ENCODE measurements at regions not wholly inside any gene's neighbourhood (a gene's known extent, or its start where the extent isn't known, plus 50 kb on each side); places are given as distances from the start of the nearest gene placed in this dataset.

DNA sequence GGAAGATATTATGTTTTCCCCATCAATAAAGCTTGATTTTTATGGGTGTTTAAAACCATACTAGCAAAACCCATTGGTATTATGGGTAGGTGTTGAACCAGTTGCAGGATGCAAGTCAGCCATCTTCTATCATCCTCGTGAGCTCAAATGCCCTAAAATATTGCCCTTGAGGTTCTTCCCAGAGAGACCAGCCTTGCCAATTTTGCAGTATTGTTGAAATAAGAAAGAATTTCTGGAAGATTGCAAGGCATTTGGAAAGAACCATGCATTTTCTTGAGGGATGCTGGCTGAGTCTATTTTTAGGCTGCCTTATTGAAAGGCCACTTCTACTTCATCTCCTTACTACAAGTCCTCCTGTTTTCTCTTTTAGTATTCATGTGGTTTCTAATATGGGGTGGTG, 60.9 kb upstream of the SOD3 start:
- no peak for DNase-seq (ENCODE audit: low read depth)
- H3K27me3 ChIP-seq (ENCODE audit: control insufficient read depth, insufficient read depth, low read length): no peaks in the 10 kb centered on the region; the same call in 1 of the 2 replicates
- CTCF ChIA-PET: interaction anchor here (1.6 kb wide), 1 partner anchor 254 kb away, joined by 3 read pairs; no protein-coding TSS in a partner anchor
- TF ChIP-seq, protein P1, sequence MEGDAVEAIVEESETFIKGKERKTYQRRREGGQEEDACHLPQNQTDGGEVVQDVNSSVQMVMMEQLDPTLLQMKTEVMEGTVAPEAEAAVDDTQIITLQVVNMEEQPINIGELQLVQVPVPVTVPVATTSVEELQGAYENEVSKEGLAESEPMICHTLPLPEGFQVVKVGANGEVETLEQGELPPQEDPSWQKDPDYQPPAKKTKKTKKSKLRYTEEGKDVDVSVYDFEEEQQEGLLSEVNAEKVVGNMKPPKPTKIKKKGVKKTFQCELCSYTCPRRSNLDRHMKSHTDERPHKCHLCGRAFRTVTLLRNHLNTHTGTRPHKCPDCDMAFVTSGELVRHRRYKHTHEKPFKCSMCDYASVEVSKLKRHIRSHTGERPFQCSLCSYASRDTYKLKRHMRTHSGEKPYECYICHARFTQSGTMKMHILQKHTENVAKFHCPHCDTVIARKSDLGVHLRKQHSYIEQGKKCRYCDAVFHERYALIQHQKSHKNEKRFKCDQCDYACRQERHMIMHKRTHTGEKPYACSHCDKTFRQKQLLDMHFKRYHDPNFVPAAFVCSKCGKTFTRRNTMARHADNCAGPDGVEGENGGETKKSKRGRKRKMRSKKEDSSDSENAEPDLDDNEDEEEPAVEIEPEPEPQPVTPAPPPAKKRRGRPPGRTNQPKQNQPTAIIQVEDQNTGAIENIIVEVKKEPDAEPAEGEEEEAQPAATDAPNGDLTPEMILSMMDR (IDR thresholded peaks at IDR 0.05; ENCODE audit: insufficient read depth, low read depth, low read length): no peak
- no peaks in the 10 kb centered on the region for H3K36me3 ChIP-seq (ENCODE audit: control insufficient read depth, insufficient read depth, low read length)
- H3K4me3 ChIP-seq (ENCODE audit: low read depth, low read length): no peak overlapping the region
- POLR2A ChIA-PET: no interaction called here

DNA sequence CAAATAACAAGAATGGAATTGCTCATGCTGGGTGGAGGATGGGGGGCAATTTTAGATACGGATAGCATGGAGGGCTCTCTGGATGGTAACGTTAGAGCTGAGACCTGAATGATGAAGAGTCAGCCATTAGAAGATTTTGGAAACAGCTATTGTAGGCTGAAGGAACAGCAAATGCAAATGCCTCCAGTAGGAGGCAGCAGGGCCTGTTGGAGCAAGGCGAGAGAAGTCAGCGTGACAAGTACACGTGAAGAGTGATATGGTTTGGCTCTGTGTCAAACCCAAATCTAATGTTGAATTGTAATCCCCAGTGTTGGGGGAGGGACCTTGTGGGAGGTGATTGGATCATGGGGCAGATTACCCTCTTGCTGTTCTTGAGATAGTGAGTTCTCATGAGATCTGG, 59.3 kb upstream of the SOD3 start:
- Histone ChIP-seq H3K27me3 (ENCODE audit: control insufficient read depth, insufficient read depth, low read length) (no peaks in the 10 kb centered on the region; the same call in 1 of the 2 replicates), H3K4me3 (ENCODE audit: low read depth, low read length) (no peak overlapping the region), H3K36me3 (ENCODE audit: control insufficient read depth, insufficient read depth, low read length) (no peaks in the 10 kb centered on the region)
- CTCF ChIA-PET: interaction anchor here (1.0 to 1.6 kb wide), 2 partner anchors 12 to 253 kb away, joined by 3 read pairs; no protein-coding TSS in a partner anchor
- DNase-seq (ENCODE audit: low read depth): no peak
- TF ChIP-seq, protein P1 (IDR thresholded peaks at IDR 0.05; ENCODE audit: insufficient read depth, low read depth, low read length): peak; percentile 50
- POLR2A ChIA-PET: no interaction called here

DNA sequence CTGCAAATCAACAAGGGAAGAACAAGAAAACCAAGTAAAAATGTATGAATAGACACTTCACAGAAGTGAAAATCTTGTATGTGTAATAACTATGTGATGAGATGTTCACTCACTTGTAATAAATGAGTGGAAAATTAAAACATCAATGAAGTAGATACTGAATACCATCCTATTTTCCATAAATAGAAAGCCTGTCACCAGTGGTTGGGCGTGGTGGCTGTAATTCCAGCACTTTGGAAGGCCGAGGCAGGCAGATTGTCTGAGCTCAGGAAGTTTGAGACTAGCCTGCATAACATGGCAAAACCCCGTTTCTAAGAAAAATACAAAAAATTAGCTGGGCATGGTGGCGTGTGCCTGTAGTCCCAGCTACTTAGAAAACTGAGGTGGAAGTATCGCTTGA, 53.5 kb upstream of the SOD3 start:
- Histone ChIP-seq H3K4me3 (ENCODE audit: low read depth, low read length) (no peak overlapping the region), H3K27me3 (ENCODE audit: control insufficient read depth, insufficient read depth, low read length) (no peaks in the 10 kb centered on the region; the same call in 1 of the 2 replicates), H3K36me3 (ENCODE audit: control insufficient read depth, insufficient read depth, low read length) (no peaks in the 10 kb centered on the region)
- POLR2A ChIA-PET: no interaction called here
- DNase-seq (ENCODE audit: low read depth): no peak
- TF ChIP-seq, protein P1 (IDR thresholded peaks at IDR 0.05; ENCODE audit: insufficient read depth, low read depth, low read length): no peak
- CTCF ChIA-PET: interaction anchor here (0.6 to 1.4 kb wide), 2 partner anchors 124 to 239 kb away, joined by 3 to 4 read pairs; no protein-coding TSS in a partner anchor

DNA sequence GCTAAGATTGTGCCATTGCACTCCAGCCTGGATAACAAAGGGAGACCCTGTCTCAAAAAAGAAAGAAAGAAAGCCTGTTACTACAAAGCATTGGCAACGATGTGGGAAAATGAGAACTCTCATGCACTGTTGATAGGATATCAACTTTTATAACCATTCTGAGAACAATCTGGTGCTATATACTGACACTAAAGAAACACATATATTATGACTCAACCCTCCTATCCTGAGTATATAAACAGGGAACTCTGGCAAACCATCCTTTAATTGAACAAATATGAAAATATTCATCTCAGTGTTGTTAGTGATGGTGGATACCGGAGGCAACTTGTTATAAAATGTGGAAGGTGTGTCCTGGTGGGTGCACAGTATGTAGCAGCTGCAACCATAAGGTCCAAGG, 53.0 kb upstream of the SOD3 start:
- Histone ChIP-seq H3K4me3 (ENCODE audit: low read depth, low read length) (no peak overlapping the region), H3K27me3 (ENCODE audit: control insufficient read depth, insufficient read depth, low read length) (no peaks in the 10 kb centered on the region; the same call in 1 of the 2 replicates), H3K36me3 (ENCODE audit: control insufficient read depth, insufficient read depth, low read length) (no peaks in the 10 kb centered on the region)
- DNase-seq (ENCODE audit: low read depth): no peak
- CTCF ChIA-PET: interaction anchor here (0.6 to 1.4 kb wide), 3 partner anchors 80 to 238 kb away, joined by 3 to 4 read pairs (median 3); no protein-coding TSS in a partner anchor
- POLR2A ChIA-PET: no interaction called here
- TF ChIP-seq, protein P1 (IDR thresholded peaks at IDR 0.05; ENCODE audit: insufficient read depth, low read depth, low read length): no peak

DNA sequence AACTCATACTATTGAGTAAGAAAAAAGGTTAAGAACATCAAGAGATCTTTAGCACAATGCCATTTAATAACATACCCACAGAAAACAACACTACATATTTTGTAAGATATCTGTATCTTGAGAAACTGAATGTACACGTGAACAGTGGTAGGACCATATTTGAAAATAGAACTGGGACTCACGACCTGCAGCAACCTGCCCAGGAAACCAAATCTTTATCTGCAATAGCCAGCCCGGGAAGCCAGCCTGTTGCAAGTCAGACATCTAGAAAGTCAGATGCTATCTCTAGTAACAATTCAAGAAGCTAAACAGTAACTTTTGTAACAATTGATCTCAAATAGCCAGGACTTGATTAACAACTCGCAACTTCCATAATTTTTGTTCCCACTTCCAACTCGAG, 52.6 kb upstream of the SOD3 start:
- Histone ChIP-seq H3K27me3 (ENCODE audit: control insufficient read depth, insufficient read depth, low read length) (no peaks in the 10 kb centered on the region; the same call in 1 of the 2 replicates), H3K36me3 (ENCODE audit: control insufficient read depth, insufficient read depth, low read length) (no peaks in the 10 kb centered on the region), H3K4me3 (ENCODE audit: low read depth, low read length) (no peak overlapping the region)
- POLR2A ChIA-PET: no interaction called here
- no peak for DNase-seq (ENCODE audit: low read depth)
- CTCF ChIA-PET: interaction anchor here (1.1 kb wide), 1 partner anchor 81 kb away, joined by 3 read pairs; no protein-coding TSS in a partner anchor
- TF ChIP-seq, protein P1 (IDR thresholded peaks at IDR 0.05; ENCODE audit: insufficient read depth, low read depth, low read length): no peak

All from BJ (cell line).